ENCODE measurements at regions not wholly inside any gene's neighbourhood (a gene's known extent, or its start where the extent isn't known, plus 50 kb on each side); places are given as distances from the start of the nearest gene placed in this dataset.
"Not testable (repeated sequence)": the region's sequence is repeated elsewhere in the genome, so short reads cannot be mapped to it uniquely, and the experiment has no call there.

DNA sequence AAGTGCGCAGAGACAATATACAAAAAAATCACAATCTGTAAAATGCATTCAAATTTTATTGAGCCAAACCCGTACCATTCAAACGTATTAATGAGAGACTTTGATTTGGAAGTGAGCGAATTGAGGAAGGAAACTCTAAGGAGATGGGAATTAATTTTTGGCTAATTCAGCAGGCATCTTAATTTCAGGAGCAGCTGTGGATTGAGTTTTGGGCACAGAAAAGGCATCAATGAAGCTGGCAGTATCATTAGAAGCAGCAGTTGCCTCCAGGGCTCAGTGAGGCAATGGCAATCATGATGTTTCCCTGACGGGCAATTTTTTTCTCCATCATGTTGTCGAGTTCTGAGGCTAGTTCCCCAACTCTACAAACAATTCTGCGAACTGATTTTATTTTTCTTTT is 2041.6 kb downstream of the NCAM2 start:
- DNase-seq (ENCODE audit: low spot score), result no peak

DNA sequence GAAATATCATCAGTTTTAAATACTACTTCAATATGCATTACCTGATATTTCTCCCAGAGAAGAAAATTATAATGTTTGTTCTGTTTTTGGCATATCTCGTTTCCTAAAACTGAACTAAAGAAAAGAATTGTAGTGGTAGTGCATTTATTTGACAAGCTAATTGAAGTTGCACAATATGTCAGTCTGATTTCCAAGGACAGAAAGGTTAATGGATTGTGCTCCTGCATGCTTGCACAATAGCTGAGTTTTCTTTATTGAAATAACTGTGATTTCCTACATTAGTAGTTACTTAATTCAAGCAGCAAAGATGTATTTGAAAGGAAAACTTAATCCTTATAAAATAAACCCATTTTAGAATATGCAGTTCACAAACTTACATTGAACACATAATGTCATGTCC is 2047.7 kb downstream of the NCAM2 start:
- DNase-seq (ENCODE audit: low spot score), result no peak

- no peak for DNase-seq (ENCODE audit: low spot score)
These were observed 2069.5 kb downstream of the NCAM2 start for GRCh38 chr21:23067672-23068071.

DNA sequence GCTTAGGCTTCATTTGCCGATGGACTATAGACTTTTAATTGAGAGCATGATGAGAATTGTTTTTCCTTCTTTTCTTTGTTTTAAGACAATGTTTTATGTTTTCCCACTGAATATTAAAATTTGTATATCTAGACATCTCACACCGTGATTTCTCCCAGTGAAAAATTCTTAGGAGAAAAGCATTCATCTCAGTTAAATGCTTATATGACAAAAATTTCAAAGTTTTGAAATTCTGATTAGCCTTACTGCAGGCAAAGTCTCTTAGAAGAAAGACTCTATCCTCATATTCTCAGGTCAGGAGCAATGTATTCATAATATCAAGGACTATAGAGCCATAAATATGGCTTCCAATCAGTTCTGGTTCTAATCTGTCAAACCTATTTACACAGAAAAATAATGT is 2085.0 kb downstream of the NCAM2 start:
- DNase-seq (ENCODE audit: low spot score), result no peak

DNA sequence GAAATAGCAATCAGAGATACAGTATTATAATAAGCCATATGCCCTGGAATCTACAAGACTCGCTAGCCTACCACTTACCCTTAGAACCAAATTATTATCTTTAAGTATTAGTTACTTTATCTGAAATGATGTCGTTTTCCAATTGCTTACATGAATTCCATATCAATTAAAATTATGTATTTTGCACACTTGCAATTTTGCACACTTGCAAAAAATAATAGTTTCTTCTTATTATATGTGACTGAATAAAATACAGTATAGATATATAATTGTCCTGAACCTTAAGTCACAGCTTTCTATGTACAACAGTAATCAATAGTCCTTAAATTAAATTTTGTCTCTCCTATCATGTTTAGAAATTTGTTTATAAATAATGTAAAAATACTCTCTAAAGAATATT is 2095.1 kb downstream of the NCAM2 start:
- DNase-seq (ENCODE audit: low spot score), result no peak

DNA sequence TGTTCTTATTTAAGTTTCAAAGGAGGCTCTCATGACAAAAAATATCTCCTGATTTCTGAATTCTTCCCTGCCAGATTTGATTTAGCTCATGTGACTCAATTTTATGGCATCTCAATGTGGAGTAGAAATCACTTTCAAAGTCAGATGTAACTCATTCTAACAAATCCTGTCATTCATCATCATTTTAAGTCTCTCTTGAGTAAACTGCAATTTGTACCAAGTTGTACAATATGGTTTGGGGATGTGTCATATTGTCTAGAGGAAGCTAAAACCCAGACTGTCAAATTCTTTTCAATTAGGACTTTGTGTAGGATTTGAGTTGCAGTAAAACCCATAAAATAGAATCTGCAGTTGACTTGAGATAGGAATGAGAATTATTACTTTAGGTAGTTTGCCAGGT is 2101.0 kb downstream of the NCAM2 start:
- DNase-seq (ENCODE audit: low spot score), result no peak

DNA sequence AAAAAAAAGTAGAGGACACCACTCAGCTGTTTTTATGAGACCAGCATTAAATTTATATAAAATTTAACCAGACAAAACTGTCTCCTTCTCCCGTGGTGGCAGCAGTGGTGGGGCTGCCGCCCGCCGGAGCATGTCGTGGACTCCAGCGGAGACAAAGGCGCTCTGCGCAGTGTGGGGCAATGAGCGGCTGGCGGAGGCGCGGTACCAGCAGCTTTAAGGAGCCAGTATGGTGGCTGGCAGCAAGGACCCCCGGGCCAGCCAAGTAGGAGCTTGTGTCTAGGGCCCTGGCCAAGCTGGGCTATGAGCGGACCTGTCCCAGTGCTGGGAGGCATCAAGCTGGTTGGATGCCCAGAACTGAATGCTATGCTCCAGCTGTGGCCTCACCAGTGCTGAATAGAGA is 2102.9 kb downstream of the NCAM2 start:
- DNase-seq (ENCODE audit: low spot score), result no peak

DNA sequence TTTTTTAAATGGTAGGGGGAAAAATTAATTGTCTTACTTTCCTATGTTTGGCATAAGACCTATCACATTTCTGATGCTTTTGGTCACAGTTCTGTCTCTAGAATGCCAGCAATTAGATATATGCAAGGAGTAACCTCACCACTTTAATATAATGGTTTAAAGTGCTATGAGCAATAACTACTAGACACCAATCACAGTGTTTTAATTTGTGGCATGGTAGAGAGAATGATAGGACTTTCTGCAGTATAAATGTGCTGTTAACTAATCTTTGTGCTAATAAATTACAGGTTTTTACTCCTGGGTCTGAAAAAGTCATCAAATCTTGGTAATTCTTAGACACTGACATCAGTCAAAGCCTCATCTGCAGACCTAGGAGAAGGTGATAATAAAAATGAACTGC is 2110.3 kb downstream of the NCAM2 start:
- DNase-seq (ENCODE audit: low spot score), result no peak

DNA sequence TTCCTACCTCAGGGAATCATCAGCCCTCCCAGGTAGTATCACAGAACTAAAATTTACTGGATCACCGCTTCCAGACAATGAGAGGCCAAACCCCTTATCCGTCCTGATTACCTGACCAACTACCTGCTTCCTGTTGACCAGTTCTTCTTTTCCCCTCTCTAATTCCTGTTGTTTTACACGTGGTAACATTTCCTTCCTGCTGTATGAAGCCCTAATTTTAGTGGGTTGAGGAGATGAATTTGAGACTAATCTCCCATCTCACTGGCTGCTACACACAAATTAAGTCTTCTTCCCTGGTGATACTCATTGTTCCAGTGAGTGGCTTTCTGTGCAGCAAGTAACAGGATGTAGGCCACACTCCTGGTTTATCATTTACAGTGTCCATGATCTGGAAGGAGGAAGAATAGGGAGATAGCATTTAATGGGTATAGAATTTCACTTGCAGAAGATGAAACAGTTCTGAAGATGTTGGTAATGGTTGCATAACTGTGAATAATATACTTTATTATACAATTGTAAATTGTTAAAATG is 2112.9 kb downstream of the NCAM2 start:
- DNase-seq (ENCODE audit: low spot score), result no peak

- no peak for DNase-seq (ENCODE audit: low spot score)
These were observed 2121.3 kb downstream of the NCAM2 start for GRCh38 chr21:23119491-23119890.

- no peak for DNase-seq (ENCODE audit: low spot score)
These were observed 2129.8 kb downstream of the NCAM2 start for GRCh38 chr21:23127973-23128372.

DNA sequence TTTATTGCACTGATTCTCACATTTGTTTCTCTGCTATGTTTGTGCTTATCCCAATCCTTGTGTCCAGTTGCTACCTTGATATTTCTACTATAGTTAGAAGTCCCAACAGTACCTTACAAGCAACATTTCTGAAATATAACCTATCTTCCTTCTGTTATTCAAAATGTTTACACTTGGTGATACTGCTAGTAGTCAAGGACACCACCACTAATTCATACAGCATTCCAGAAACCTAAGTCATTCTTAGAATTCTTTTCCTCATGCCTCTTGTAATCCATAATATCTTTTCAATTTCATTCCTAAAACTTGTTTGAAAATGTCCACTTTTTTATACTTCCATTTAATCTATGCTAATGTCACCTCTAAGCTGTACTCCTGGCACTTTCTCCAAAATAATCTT is 2132.1 kb downstream of the NCAM2 start:
- DNase-seq (ENCODE audit: low spot score), result no peak

GRCh38 chr21:23131177-23131576 is 2133.0 kb downstream of the NCAM2 start:
- DNase-seq (ENCODE audit: low spot score), result no peak

- no peak for DNase-seq (ENCODE audit: low spot score)
These were observed 2140.6 kb downstream of the NCAM2 start for GRCh38 chr21:23138797-23139196.

DNA sequence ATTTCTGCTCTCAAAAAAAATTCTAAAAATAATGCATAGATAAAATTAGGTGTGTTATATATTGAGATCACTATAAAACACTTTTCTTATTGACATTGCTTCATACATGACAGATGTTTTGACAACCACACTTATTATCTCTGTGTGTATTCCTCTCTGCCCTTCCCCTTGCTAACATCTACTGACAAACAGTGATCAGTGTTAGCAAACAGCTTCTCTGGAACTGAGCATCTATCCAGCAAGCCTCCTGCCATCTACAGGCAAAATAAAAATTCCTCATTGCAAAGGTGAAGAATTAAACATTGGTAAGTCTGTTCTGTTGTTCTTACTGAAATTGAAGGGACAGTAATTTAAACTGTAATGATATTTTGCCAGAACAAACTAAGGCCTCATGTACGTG is 2153.9 kb downstream of the NCAM2 start:
- DNase-seq (ENCODE audit: low spot score), result peak; percentile 13

- DNase-seq (ENCODE audit: low spot score), result not testable (repeated sequence)
These were observed 2155.6 kb downstream of the NCAM2 start for GRCh38 chr21:23153842-23154241.

GRCh38 chr21:23155281-23155680 is 2157.1 kb downstream of the NCAM2 start:
- DNase-seq (ENCODE audit: low spot score), result no peak

DNA sequence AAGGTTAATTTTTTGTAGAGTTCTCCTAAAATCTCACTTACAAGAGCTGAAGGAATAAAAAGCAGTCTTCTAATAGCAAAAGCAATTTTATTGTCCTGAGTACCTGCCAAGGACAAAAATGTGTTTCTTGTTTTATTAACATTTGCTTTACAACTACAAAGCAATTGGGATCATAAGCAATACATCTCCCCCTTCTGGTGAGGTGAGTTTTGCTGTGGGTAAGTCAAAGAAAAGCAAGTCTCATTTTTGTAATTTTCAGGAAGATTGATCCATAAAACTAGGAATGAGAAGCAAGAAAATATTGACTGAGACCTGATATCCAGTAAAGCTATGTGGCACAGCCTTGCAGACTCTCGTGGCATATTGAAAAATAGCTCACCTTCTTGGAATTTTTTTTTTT is 2162.7 kb downstream of the NCAM2 start:
- no peak for DNase-seq (ENCODE audit: low spot score)

GRCh38 chr21:23162198-23162946 is 2164.2 kb downstream of the NCAM2 start:
- no peak for DNase-seq (ENCODE audit: low spot score)

Data from Ammon's horn (tissue), 1 donor.